K562 (cell line): ENCODE measurements at regions not wholly inside any gene's neighbourhood (a gene's known extent, or its start where the extent isn't known, plus 50 kb on each side); places are given as distances from the start of the nearest gene placed in this dataset.

Source experiments
- ATAC-seq: fragments of 200-7000 bp; cut with Tn5 transposase; 3 replicates; pipeline ENCODE4 v1.9.1; 2020; ENCODE audit warnings: moderate library complexity
- BruUV-seq: library from RNA; stranded (reverse); fragments of 400-500 nt; replicated peaks from 2 replicates; lab custom pipeline; 2021; lab: Mats Ljungman, UMichigan
- CTCF ChIA-PET: fragments of 300-600 bp; formaldehyde crosslinking; extraction: SDS; loops from one replicate; lab custom pipeline; 2021; ENCODE audit warnings: low intra/inter-chr PET ratio; lab: Yijun Ruan, JAX
- POLR2A ChIA-PET: fragments of 300-600, 350-650 bp; sonication (Branson Sonifier 250); formaldehyde crosslinking; extraction: SDS; loops from one replicate; lab custom pipeline; 2021; ENCODE audit warnings: antibody characterized with exemption, inconsistent platforms; lab: Yijun Ruan, JAX
- DNase-seq, 4 experiments: peaks; one replicate each; pipeline versions ENCODE4 v3.0.0 to v3.0.0-alpha.2; 2011 to 2018; ENCODE audit warnings: low spot score in 3 of 4, mixed read lengths in 3 of 4; ENCODE audit errors: extremely low read depth in 1 of 4
- FAIRE-seq: peaks from 2 replicates; lab custom pipeline; 2011; peaks lifted over from hg19 to GRCh38; lab: Jason Lieb, UNC
- H2AFZ ChIP-seq: 2 replicates; pipeline ENCODE4 v1.6.0; 2011; ENCODE audit warnings: low read depth, low read length, control low read depth, inconsistent platforms
- H3K27ac ChIP-seq: fragments of 200-600 bp; 3 replicates; pipeline ENCODE4 v1.8.0; 2011; ENCODE audit warnings: low read depth, mild to moderate bottlenecking, control low read depth, inconsistent platforms, low read length, moderate library complexity, mixed read lengths; ENCODE audit errors: extremely low read depth
- H3K27me3 ChIP-seq, 2 experiments: fragments of 300-600 bp in 1 of 2; 2 replicates in 1 of 2; 3 replicates in 1 of 2; pipeline versions ENCODE4 v1.6.0 to v1.8.0; 2011; ENCODE audit warnings: inconsistent platforms in 2 of 2, low read length in 2 of 2, mild to moderate bottlenecking in 1 of 2, mixed read lengths in 1 of 2, moderate library complexity in 1 of 2; ENCODE audit not compliant: control insufficient read depth in 2 of 2, insufficient read depth in 2 of 2
- H3K36me3 ChIP-seq: fragments of 300-600 bp; 3 replicates; pipeline ENCODE4 v1.8.0; 2011; ENCODE audit warnings: mild to moderate bottlenecking, low read length, inconsistent platforms; ENCODE audit not compliant: control insufficient read depth, insufficient read depth
- H3K4me1 ChIP-seq, 2 experiments: fragments of 200-600 bp in 1 of 2; replicated peaks in 1 of 2; 2 replicates in 1 of 2; 3 replicates in 1 of 2; pipeline versions ENCODE4 v1.5.1 to v1.8.0; 2011; ENCODE audit warnings: inconsistent platforms in 2 of 2, low read length in 2 of 2, mild to moderate bottlenecking in 1 of 2, mixed read lengths in 1 of 2, moderate library complexity in 1 of 2; ENCODE audit not compliant: control insufficient read depth in 2 of 2, insufficient read depth in 2 of 2
- H3K4me2 ChIP-seq: 2 replicates; pipeline ENCODE4 v1.6.1; 2011; ENCODE audit warnings: low read length, control low read depth, inconsistent platforms, mixed read lengths; ENCODE audit not compliant: insufficient read depth
- H3K4me3 ChIP-seq: fragments of 200-600 bp; sonication (generic), shearing (Covaris generic); 2 replicates; pipeline ENCODE4 v1.5.1; 2016; ENCODE audit warnings: control low read depth, inconsistent platforms
- H3K79me2 ChIP-seq: fragments of 200-600 bp; 3 replicates; pipeline ENCODE4 v1.8.0; 2011; ENCODE audit warnings: low read length, inconsistent platforms; ENCODE audit not compliant: control insufficient read depth, insufficient read depth
- H3K9ac ChIP-seq, 2 experiments: 2 replicates each; pipeline versions ENCODE4 v1.6.0 to v1.6.1; 2011; ENCODE audit warnings: low read depth in 2 of 2, low read length in 2 of 2, control low read depth in 1 of 2, inconsistent platforms in 1 of 2, mild to moderate bottlenecking in 1 of 2, mixed read lengths in 1 of 2; ENCODE audit not compliant: insufficient read depth in 1 of 2
- H3K9me1 ChIP-seq: one replicate; pipeline ENCODE4 v1.6.0; 2011; ENCODE audit warnings: inconsistent platforms, mild to moderate bottlenecking, low read length, moderate library complexity; ENCODE audit not compliant: control insufficient read depth, insufficient read depth
- H3K9me3 ChIP-seq: replicated peaks from 2 replicates; pipeline ENCODE4 v1.5.1; 2011; ENCODE audit warnings: low read depth, low read length, inconsistent platforms; ENCODE audit not compliant: control insufficient read depth, insufficient read depth
- H4K20me1 ChIP-seq: replicated peaks from 2 replicates; pipeline ENCODE4 v1.6.1; 2011; ENCODE audit warnings: low read length, inconsistent platforms, mixed read lengths; ENCODE audit not compliant: control insufficient read depth, insufficient read depth
- HBP1 ChIP-seq: fragments of 450-650 bp; formaldehyde crosslinking; IDR thresholded peaks from 2 replicates; pipeline ENCODE4 v1.4.0; 2022; ENCODE audit warnings: missing genetic modification characterization
- LEF1 ChIP-seq: fragments of 450-650 bp; IDR thresholded peaks from 2 replicates; pipeline ENCODE4 v1.6.1; 2016; ENCODE audit warnings: mild to moderate bottlenecking
- MLX ChIP-seq, 2 experiments: fragments of 450-650 bp in 1 of 2; sonication (generic) in 1 of 2; formaldehyde crosslinking; conservative IDR thresholded peaks; 2 replicates each; pipeline versions ENCODE4 v1.4.0 to v1.8.1; 2020 to 2022; ENCODE audit warnings: mild to moderate bottlenecking in 1 of 2, missing genetic modification reagents in 1 of 2
- NCOA4 ChIP-seq: fragments of 450-650 bp; IDR thresholded peaks from 2 replicates; pipeline ENCODE4 v1.6.1; 2018; ENCODE audit warnings: mild to moderate bottlenecking; ENCODE audit not compliant: partially characterized antibody
- SRSF1 ChIP-seq: fragments of 200-400 bp; formaldehyde crosslinking; IDR thresholded peaks from 2 replicates; pipeline ENCODE4 v1.6.1; 2017; ENCODE audit warnings: mild to moderate bottlenecking, low read depth, low read length, moderate library complexity
- ZMIZ1 ChIP-seq, 2 experiments: fragments of 150-350 bp in 1 of 2; IDR thresholded peaks; 2 replicates each; pipeline ENCODE4 v1.6.1; 2012 to 2016; ENCODE audit warnings: low read depth in 2 of 2, low read length in 2 of 2, mild to moderate bottlenecking in 1 of 2, moderate library complexity in 1 of 2
- ZNF212 ChIP-seq: fragments of 450-650 bp; formaldehyde crosslinking; IDR thresholded peaks from 2 replicates; pipeline ENCODE4 v1.4.0; 2020; ENCODE audit warnings: mild to moderate bottlenecking
- ZNF232 ChIP-seq: sonication (generic); formaldehyde crosslinking; IDR thresholded peaks from 2 replicates; pipeline ENCODE4 v1.8.0; 2022; ENCODE audit warnings: mild to moderate bottlenecking, missing genetic modification reagents
- ZNF263 ChIP-seq: sonication (generic); formaldehyde crosslinking; IDR thresholded peaks from 2 replicates; pipeline ENCODE4 v1.8.0; 2022; ENCODE audit warnings: mild to moderate bottlenecking, missing genetic modification reagents, borderline replicate concordance
- ZNF282 ChIP-seq: sonication (generic); formaldehyde crosslinking; IDR thresholded peaks from 2 replicates; pipeline ENCODE4 v1.8.1; 2023; ENCODE audit warnings: missing genetic modification reagents
- ZNF699 ChIP-seq: fragments of 250-450 bp; sonication (Bioruptor Pico); IDR thresholded peaks from 2 replicates; pipeline ENCODE4 v1.8.0; 2021; ENCODE audit warnings: mild to moderate bottlenecking, moderate library complexity; ENCODE audit not compliant: insufficient replicate concordance
- WGBS: fragments of 100-300 bp; shearing (Covaris generic); methylation state at CpG from one replicate; pipeline ENCODE4 v1.1.6; 2016; ENCODE audit warnings: low coverage, mixed read lengths; ENCODE audit not compliant: insufficient coverage; ENCODE audit errors: missing lambda C conversion rate; 5-methylcytosine and 5-hydroxymethylcytosine counted together
- in situ Hi-C: fragments of 300-500 bp; cut with MboI; formaldehyde crosslinking; loops from 4 replicates; pipeline ENCODE4 v1.15.0; 2018; ENCODE audit warnings: inconsistent platforms, mixed read lengths
- intact Hi-C: fragments of 100-400 bp; cut with micrococcal nuclease; formaldehyde crosslinking; loops from 2 replicates; pipeline ENCODE4 v1.14.2; 2022
- TF ChIP-seq, protein P1 (sequence below): IDR thresholded peaks from 3 replicates; pipeline ENCODE4 v1.6.1; 2011; ENCODE audit warnings: borderline replicate concordance, mild to moderate bottlenecking; ENCODE audit not compliant: insufficient read length, insufficient read depth
- TF ChIP-seq, protein P2 (sequence below), 2 experiments: fragments of 450-650 bp; conservative IDR thresholded peaks; 2 replicates each; pipeline ENCODE4 v1.6.1; 2017; ENCODE audit warnings: mild to moderate bottlenecking in 2 of 2, moderate library complexity in 2 of 2

DNA sequence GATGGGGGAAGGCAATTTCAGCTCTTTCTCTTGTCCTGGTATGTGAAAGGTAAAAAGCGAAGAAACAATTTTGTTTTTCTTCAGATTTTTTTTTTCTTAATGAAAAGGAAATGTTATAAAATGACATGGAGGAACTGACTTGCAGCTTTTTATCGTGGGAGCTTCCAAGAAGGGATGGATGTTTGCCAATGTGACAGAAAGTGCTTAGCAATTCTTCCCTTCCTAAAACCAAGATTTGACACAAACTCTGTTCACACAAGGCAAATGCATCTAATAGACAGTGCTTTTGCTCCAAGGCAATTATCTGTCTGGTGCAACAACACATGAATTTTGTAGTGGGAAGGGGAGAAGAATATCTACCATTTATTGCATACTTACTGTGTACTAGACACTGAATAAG is 988.5 kb downstream of the CDH11 start:
- no peaks in the 10 kb centered on the region for H4K20me1 ChIP-seq
- no peaks in the 10 kb centered on the region for H3K36me3 ChIP-seq
- no peaks in the 10 kb centered on the region for H3K79me2 ChIP-seq
- ATAC-seq (no peak), DNase-seq (no peak), FAIRE-seq (no peak)
- WGBS: 5% methylated on average over 1 of the region's 2 CpGs
- H3K9me3 ChIP-seq: no peaks in the 10 kb centered on the region
- in situ Hi-C loops (no loop called here), intact Hi-C loops (no loop called here)
- CTCF ChIA-PET: no interaction called here
- H3K9ac ChIP-seq: no peak overlapping the region
- H2AFZ ChIP-seq: no peak overlapping the region
- H3K4me1 ChIP-seq: no peaks in the 10 kb centered on the region
- no peaks in the 10 kb centered on the region for H3K9me1 ChIP-seq
- no TSS peak for BruUV-seq
- H3K4me3 ChIP-seq: no peak overlapping the region
- no peak overlapping the region for H3K4me2 ChIP-seq
- H3K27ac ChIP-seq: no peak overlapping the region
- no peaks in the 10 kb centered on the region for H3K27me3 ChIP-seq
- POLR2A ChIA-PET: no interaction called here
- TF ChIP-seq MLX (CRISPR knock-in tag; conservative IDR thresholded peaks at IDR 0.05) (no peak), HBP1 (no peak), ZNF282 (no peak), ZNF232 (CRISPR knock-in tag) (no peak), LEF1 (no peak), ZMIZ1 (IDR thresholded peaks at IDR 0.05; ENCODE audit: low read depth in 2 of 2, low read length in 2 of 2) (no peak), ZNF699 (CRISPR knock-in tag) (no peak), ZNF263 (CRISPR knock-in tag) (no peak), SRSF1 (no peak), NCOA4 (no peak), ZNF212 (CRISPR knock-in tag) (no peak)
- TF ChIP-seq, protein P1, sequence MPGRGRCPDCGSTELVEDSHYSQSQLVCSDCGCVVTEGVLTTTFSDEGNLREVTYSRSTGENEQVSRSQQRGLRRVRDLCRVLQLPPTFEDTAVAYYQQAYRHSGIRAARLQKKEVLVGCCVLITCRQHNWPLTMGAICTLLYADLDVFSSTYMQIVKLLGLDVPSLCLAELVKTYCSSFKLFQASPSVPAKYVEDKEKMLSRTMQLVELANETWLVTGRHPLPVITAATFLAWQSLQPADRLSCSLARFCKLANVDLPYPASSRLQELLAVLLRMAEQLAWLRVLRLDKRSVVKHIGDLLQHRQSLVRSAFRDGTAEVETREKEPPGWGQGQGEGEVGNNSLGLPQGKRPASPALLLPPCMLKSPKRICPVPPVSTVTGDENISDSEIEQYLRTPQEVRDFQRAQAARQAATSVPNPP: no peak
- TF ChIP-seq, protein P2, sequence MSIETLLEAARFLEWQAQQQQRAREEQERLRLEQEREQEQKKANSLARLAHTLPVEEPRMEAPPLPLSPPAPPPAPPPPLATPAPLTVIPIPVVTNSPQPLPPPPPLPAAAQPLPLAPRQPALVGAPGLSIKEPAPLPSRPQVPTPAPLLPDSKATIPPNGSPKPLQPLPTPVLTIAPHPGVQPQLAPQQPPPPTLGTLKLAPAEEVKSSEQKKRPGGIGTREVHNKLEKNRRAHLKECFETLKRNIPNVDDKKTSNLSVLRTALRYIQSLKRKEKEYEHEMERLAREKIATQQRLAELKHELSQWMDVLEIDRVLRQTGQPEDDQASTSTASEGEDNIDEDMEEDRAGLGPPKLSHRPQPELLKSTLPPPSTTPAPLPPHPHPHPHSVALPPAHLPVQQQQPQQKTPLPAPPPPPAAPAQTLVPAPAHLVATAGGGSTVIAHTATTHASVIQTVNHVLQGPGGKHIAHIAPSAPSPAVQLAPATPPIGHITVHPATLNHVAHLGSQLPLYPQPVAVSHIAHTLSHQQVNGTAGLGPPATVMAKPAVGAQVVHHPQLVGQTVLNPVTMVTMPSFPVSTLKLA (conservative IDR thresholded peaks at IDR 0.05): no peak
- TF ChIP-seq, all 486 proteins: peak for 0
